WERI-Rb-1 (cell line): ENCODE measurements at regions not wholly inside any gene's neighbourhood (a gene's known extent, or its start where the extent isn't known, plus 50 kb on each side); places are given as distances from the start of the nearest gene placed in this dataset.

ENCODE experiments used
- DNase-seq: peaks from one replicate; pipeline ENCODE4 v3.0.0-alpha.2; 2020
- H3K27ac ChIP-seq: fragments of 250-450 bp; sonication (Bioruptor Pico); 2 replicates; pipeline ENCODE4 v1.5.1; 2020; ENCODE audit warnings: mild to moderate bottlenecking, moderate library complexity
- H3K27me3 ChIP-seq: fragments of 250-450 bp; sonication (Bioruptor Pico); 2 replicates; pipeline ENCODE4 v1.5.1; 2021; ENCODE audit warnings: mild to moderate bottlenecking, low read depth, moderate library complexity; ENCODE audit not compliant: insufficient read depth, severe bottlenecking
- H3K36me3 ChIP-seq: fragments of 250-450 bp; sonication (Bioruptor Pico); 2 replicates; pipeline ENCODE4 v1.5.1; 2020; ENCODE audit warnings: mild to moderate bottlenecking, moderate library complexity
- H3K4me3 ChIP-seq: 2 replicates; pipeline ENCODE4 v1.5.1; 2011; ENCODE audit warnings: low read depth, mild to moderate bottlenecking, control low read depth, low read length
- H3K9me3 ChIP-seq: fragments of 250-450 bp; sonication (Bioruptor Pico); 2 replicates; pipeline ENCODE4 v1.5.1; 2021; ENCODE audit warnings: mild to moderate bottlenecking, moderate library complexity; ENCODE audit not compliant: severe bottlenecking
- CTCF ChIP-seq: IDR thresholded peaks from 2 replicates; pipeline ENCODE4 v1.5.1; 2011; ENCODE audit warnings: low read depth, mild to moderate bottlenecking, control low read depth, inconsistent platforms, low read length

GRCh38 chr12:70106347-70106746 is 136.9 kb upstream of the CNOT2 start:
- TF ChIP-seq CTCF = no peak
- H3K4me3 ChIP-seq = no peak overlapping the region
- H3K9me3 ChIP-seq = peaks cover 8% of the 10 kb centered on the region
- H3K27me3 ChIP-seq = no peaks in the 10 kb centered on the region
- no peak for DNase-seq
- H3K27ac ChIP-seq = no peak overlapping the region
- no peaks in the 10 kb centered on the region for H3K36me3 ChIP-seq

GRCh38 chr12:70110085-70110484 is 133.1 kb upstream of the CNOT2 start:
- DNase-seq = no peak
- TF ChIP-seq CTCF = no peak
- Histone ChIP-seq H3K4me3 (no peak overlapping the region), H3K27me3 (no peaks in the 10 kb centered on the region), H3K9me3 (peaks cover 8% of the 10 kb centered on the region), H3K36me3 (no peaks in the 10 kb centered on the region), H3K27ac (no peak overlapping the region)

DNA sequence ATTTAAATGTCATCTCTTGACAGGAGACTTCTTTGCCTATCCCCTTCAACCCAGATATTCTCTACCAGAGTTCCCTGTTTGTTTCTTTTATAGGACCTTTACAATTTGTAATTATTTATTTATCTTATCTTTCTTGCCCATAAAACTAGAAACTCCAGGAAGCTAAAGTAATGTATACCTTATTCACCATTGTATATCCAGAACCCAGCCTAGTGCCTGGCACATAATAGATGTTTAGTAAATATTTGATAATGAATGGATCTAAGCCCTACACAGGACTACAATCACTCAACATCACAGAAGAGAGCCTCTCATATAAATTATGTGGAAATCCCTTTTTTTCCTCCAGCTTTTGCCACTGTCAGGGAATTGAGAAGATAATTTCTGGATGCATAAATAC is 125.6 kb upstream of the CNOT2 start:
- no peaks in the 10 kb centered on the region for H3K27me3 ChIP-seq
- TF ChIP-seq CTCF = no peak
- H3K36me3 ChIP-seq = no peaks in the 10 kb centered on the region
- H3K4me3 ChIP-seq = no peak overlapping the region
- no peaks in the 10 kb centered on the region for H3K9me3 ChIP-seq
- DNase-seq = no peak
- no peak overlapping the region for H3K27ac ChIP-seq

DNA sequence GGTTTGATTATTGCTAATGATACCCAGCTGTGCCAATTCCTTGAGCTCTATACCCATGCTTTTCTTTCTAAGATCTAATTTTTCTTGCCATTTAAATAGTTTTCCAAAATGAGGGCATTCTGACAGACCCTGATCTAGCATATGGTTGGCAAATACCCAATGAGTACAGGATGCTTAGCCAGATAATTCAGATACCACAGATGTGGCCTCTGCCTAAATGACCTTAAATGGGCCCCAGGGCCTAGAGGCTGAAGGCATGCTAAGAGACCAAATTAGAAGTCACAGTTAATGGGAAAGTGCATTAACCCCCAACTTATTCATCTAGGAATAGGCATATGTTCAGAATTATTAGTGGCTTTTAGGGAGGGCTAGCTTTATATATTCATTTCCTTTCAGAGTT is 122.3 kb upstream of the CNOT2 start:
- H3K36me3 ChIP-seq = no peaks in the 10 kb centered on the region
- no peaks in the 10 kb centered on the region for H3K9me3 ChIP-seq
- H3K27me3 ChIP-seq = no peaks in the 10 kb centered on the region
- no peak for DNase-seq
- no peak overlapping the region for H3K27ac ChIP-seq
- TF ChIP-seq CTCF = no peak
- H3K4me3 ChIP-seq = no peak overlapping the region

DNA sequence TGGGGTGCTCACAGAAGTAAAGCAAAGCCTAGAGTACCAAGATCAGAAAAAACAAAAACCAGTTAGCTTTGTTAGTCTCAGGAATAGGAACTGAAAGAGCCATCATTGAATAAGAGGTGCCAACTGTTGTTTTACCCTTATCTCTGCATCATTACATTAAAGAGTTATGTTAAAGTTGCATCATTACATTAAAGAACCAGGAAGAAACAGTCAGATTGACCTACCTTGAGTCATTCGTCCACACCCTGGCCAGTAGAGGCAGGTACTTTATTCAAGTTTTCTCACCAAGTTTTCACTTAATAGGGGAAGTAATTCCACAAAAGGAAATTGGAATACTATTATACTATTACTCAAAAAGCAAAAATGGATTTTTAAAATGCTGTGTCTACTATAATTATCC is 121.7 kb upstream of the CNOT2 start:
- TF ChIP-seq CTCF = no peak
- Histone ChIP-seq H3K27me3 (no peaks in the 10 kb centered on the region), H3K9me3 (no peaks in the 10 kb centered on the region), H3K27ac (no peak overlapping the region), H3K4me3 (no peak overlapping the region), H3K36me3 (no peaks in the 10 kb centered on the region)
- DNase-seq = no peak

DNA sequence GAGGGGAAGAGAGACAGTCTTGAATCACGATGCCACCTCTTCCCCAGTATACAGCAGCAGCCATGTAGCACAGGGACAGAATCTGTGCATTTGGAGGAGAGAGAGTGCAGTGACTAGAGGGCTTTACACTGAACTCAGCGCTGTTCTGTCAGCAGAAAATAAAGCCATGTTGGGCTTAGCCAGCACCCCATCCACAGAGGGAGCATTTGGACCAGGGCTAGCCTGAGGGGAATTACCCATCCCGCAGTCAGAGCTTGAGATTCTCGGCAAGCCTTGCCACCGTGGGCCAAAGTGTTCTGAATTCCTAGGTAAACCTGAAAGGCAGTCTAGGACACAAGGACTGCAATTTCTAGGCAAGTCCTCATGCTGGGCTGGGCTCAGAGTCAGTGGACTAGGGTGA is 120.4 kb upstream of the CNOT2 start:
- no peaks in the 10 kb centered on the region for H3K36me3 ChIP-seq
- H3K27me3 ChIP-seq = no peaks in the 10 kb centered on the region
- DNase-seq = no peak
- H3K4me3 ChIP-seq = no peak overlapping the region
- no peak overlapping the region for H3K27ac ChIP-seq
- no peak for TF ChIP-seq CTCF
- H3K9me3 ChIP-seq = no peaks in the 10 kb centered on the region
